Liver (tissue), 8 donors: ENCODE measurements at regions not wholly inside any gene's neighbourhood (a gene's known extent, or its start where the extent isn't known, plus 50 kb on each side); places are given as distances from the start of the nearest gene placed in this dataset.
A peak's percentile ranks its signal among the peaks of the same experiment; 100 is the strongest.
"Not testable (repeated sequence)": the region's sequence is repeated elsewhere in the genome, so short reads cannot be mapped to it uniquely, and the experiment has no call there.

Experiments
- DNase-seq: peaks from one replicate; pipeline ENCODE4 v3.0.0-alpha.2; 2017; ENCODE audit warnings: low spot score
- H3K27ac ChIP-seq, 2 donors: one replicate each; pipeline ENCODE4 v1.7.0; 2013; ENCODE audit warnings: inconsistent platforms in 2 of 2, low read length in 2 of 2, control low read depth in 1 of 2, low read depth in 1 of 2, mild to moderate bottlenecking in 1 of 2
- H3K27me3 ChIP-seq, 4 donors: one replicate each; pipeline versions ENCODE4 v1.6.1 to v1.7.0; 2013; ENCODE audit warnings: low read length in 3 of 4, inconsistent platforms in 1 of 4, mild to moderate bottlenecking in 1 of 4, moderate library complexity in 1 of 4; ENCODE audit not compliant: control insufficient read depth in 4 of 4, insufficient read depth in 4 of 4
- H3K36me3 ChIP-seq, 4 donors: one replicate each; pipeline versions ENCODE4 v1.6.1 to v1.7.0; 2013; ENCODE audit warnings: low read length in 3 of 4, mild to moderate bottlenecking in 3 of 4, low read depth in 1 of 4, moderate library complexity in 1 of 4; ENCODE audit not compliant: control insufficient read depth in 4 of 4, insufficient read depth in 3 of 4
- H3K4me1 ChIP-seq, 4 donors: one replicate each; pipeline versions ENCODE4 v1.6.1 to v1.7.0; 2013; ENCODE audit warnings: low read length in 3 of 4, mild to moderate bottlenecking in 3 of 4, moderate library complexity in 1 of 4; ENCODE audit not compliant: control insufficient read depth in 4 of 4, insufficient read depth in 4 of 4
- H3K4me3 ChIP-seq, 3 donors: one replicate each; pipeline versions ENCODE4 v1.6.1 to v1.7.0; 2013; ENCODE audit warnings: low read length in 3 of 3, control low read depth in 1 of 3, low read depth in 1 of 3, mild to moderate bottlenecking in 1 of 3
- H3K9ac ChIP-seq, 2 donors: one replicate each; pipeline ENCODE4 v1.7.0; 2013; ENCODE audit warnings: low read length in 2 of 2, mild to moderate bottlenecking in 2 of 2, moderate library complexity in 2 of 2, control low read depth in 1 of 2, low read depth in 1 of 2
- H3K9me3 ChIP-seq, 4 donors: one replicate each; pipeline versions ENCODE4 v1.6.1 to v1.7.0; 2013; ENCODE audit warnings: low read length in 3 of 4; ENCODE audit not compliant: control insufficient read depth in 4 of 4
- ATF3 ChIP-seq: IDR thresholded peaks from 2 replicates; pipeline ENCODE4 v1.6.1; 2016; ENCODE audit warnings: antibody characterized with exemption
- CTCF ChIP-seq: fragments of 150-350 bp; IDR thresholded peaks from 2 replicates; pipeline ENCODE4 v1.5.1; 2017; ENCODE audit warnings: improper control_type of control experiment, low read depth, low read length; ENCODE audit not compliant: missing input control
- EGR1 ChIP-seq, 2 donors: IDR thresholded peaks; 2 replicates each; pipeline ENCODE4 v1.6.1; 2016 to 2018; ENCODE audit warnings: antibody characterized with exemption in 2 of 2, low read depth in 2 of 2
- FOXA1 ChIP-seq: IDR thresholded peaks from 2 replicates; pipeline ENCODE4 v1.6.1; 2016; ENCODE audit warnings: antibody characterized with exemption
- FOXA2 ChIP-seq: IDR thresholded peaks from 2 replicates; pipeline ENCODE4 v1.6.1; 2016; ENCODE audit warnings: antibody characterized with exemption
- GABPA ChIP-seq, 2 donors: IDR thresholded peaks in 1 of 2; conservative IDR thresholded peaks in 1 of 2; 2 replicates each; pipeline ENCODE4 v1.6.1; 2016; ENCODE audit warnings: antibody characterized with exemption in 2 of 2, mild to moderate bottlenecking in 1 of 2, moderate library complexity in 1 of 2
- HNF4A ChIP-seq, 2 donors: conservative IDR thresholded peaks; 2 replicates each; pipeline ENCODE4 v1.6.1; 2016; ENCODE audit warnings: antibody characterized with exemption in 2 of 2, mild to moderate bottlenecking in 2 of 2
- HNF4G ChIP-seq: IDR thresholded peaks from 2 replicates; pipeline ENCODE4 v1.6.1; 2016; ENCODE audit warnings: antibody characterized with exemption
- JUND ChIP-seq, 2 donors: IDR thresholded peaks; 2 replicates each; pipeline ENCODE4 v1.6.1; 2016; ENCODE audit warnings: antibody characterized with exemption in 2 of 2
- MAX ChIP-seq: IDR thresholded peaks from 2 replicates; pipeline ENCODE4 v1.6.1; 2016; ENCODE audit warnings: antibody characterized with exemption
- NR2F2 ChIP-seq: IDR thresholded peaks from 2 replicates; pipeline ENCODE4 v1.6.1; 2016; ENCODE audit warnings: antibody characterized with exemption
- RAD21 ChIP-seq, 2 donors: IDR thresholded peaks; 2 replicates each; pipeline ENCODE4 v1.6.1; 2016; ENCODE audit warnings: antibody characterized with exemption in 2 of 2, mild to moderate bottlenecking in 2 of 2
- REST ChIP-seq: IDR thresholded peaks from 2 replicates; pipeline ENCODE4 v1.6.1; 2016; ENCODE audit warnings: antibody characterized with exemption, mild to moderate bottlenecking
- RXRA ChIP-seq, 2 donors: IDR thresholded peaks; 2 replicates each; pipeline ENCODE4 v1.6.1; 2017 to 2018; ENCODE audit warnings: antibody characterized with exemption in 2 of 2, mild to moderate bottlenecking in 1 of 2
- SP1 ChIP-seq: IDR thresholded peaks from 2 replicates; pipeline ENCODE4 v1.6.1; 2018; ENCODE audit warnings: antibody characterized with exemption, mild to moderate bottlenecking
- TAF1 ChIP-seq: conservative IDR thresholded peaks from 2 replicates; pipeline ENCODE4 v1.6.1; 2016; ENCODE audit warnings: antibody characterized with exemption, mild to moderate bottlenecking
- YY1 ChIP-seq: IDR thresholded peaks from 2 replicates; pipeline ENCODE4 v1.6.1; 2016; ENCODE audit warnings: antibody characterized with exemption, mild to moderate bottlenecking
- ZBTB33 ChIP-seq: IDR thresholded peaks from 2 replicates; pipeline ENCODE4 v1.6.1; 2016; ENCODE audit warnings: antibody characterized with exemption
- WGBS: extraction: QIAGEN DNeasy Blood & Tissue Kit; methylation state at CpG from one replicate; pipeline ENCODE4 v1.1.7; 2013; 5-methylcytosine and 5-hydroxymethylcytosine counted together
- donor health status: healthy.
- donor health status: healthy.
- donor health status: healthy.
- donor health status: healthy.
- donor health status: healthy.

- H3K9ac ChIP-seq: no peak overlapping the region
- peak; percentile 84 for TF ChIP-seq MAX
- TF ChIP-seq FOXA1: peak; percentile 73
- peak; percentile 85 to 98 for TF ChIP-seq RXRA (IDR thresholded peaks at IDR 0.05)
- TF ChIP-seq ATF3: peak; percentile 74
- no peak for TF ChIP-seq CTCF
- peak; percentile 46 for TF ChIP-seq REST
- peak; percentile 63 to 64 for TF ChIP-seq RAD21 (IDR thresholded peaks at IDR 0.05)
- no peak for TF ChIP-seq GABPA (IDR thresholded peaks at IDR 0.05 in 1 of 2, conservative IDR thresholded peaks at IDR 0.05 in 1 of 2)
- TF ChIP-seq TAF1: no peak
- TF ChIP-seq HNF4A (conservative IDR thresholded peaks at IDR 0.05): peak; percentile 88 to 93
- peak; percentile 89 for TF ChIP-seq SP1
- peak; percentile 25 for TF ChIP-seq NR2F2
- TF ChIP-seq YY1: peak; percentile 72
- peak; percentile 80 for TF ChIP-seq HNF4G
- peak; percentile 85 to 89 for TF ChIP-seq JUND (IDR thresholded peaks at IDR 0.05)
- TF ChIP-seq ZBTB33: peak; percentile 91
- TF ChIP-seq FOXA2: peak; percentile 79
- peak in 1 of 2 donors; percentile 38 for TF ChIP-seq EGR1 (IDR thresholded peaks at IDR 0.05; ENCODE audit: low read depth in 2 of 2)
- H3K4me3 ChIP-seq: no peak overlapping the region
- H3K4me1 ChIP-seq: peaks cover 6 to 16% (median 14%) of the 10 kb centered on the region in 4 donors
- H3K36me3 ChIP-seq: no peaks in the 10 kb centered on the region
- no peak overlapping the region for H3K27ac ChIP-seq
- H3K27me3 ChIP-seq: no peaks in the 10 kb centered on the region
- 43% methylated on average over 3 of the region's 3 CpGs for WGBS
- no peaks in the 10 kb centered on the region for H3K9me3 ChIP-seq
- no peak for DNase-seq
Measured at GRCh38 chr6:14559746-14560536, 442.4 kb downstream of the CD83 start.

GRCh38 chr6:14561563-14561962 is 444.0 kb downstream of the CD83 start:
- not testable (repeated sequence) for DNase-seq, H3K27me3 ChIP-seq, H3K27ac ChIP-seq, H3K36me3 ChIP-seq, H3K9me3 ChIP-seq, H3K9ac ChIP-seq, H3K4me3 ChIP-seq
- 96% methylated on average over 3 of the region's 3 CpGs for WGBS
- H3K4me1 ChIP-seq: peaks cover 6 to 16% (median 14%) of the 10 kb centered on the region in 4 donors
